ENCODE measurements at regions not wholly inside any gene's neighbourhood (a gene's known extent, or its start where the extent isn't known, plus 50 kb on each side); places are given as distances from the start of the nearest gene placed in this dataset.

- DNase-seq (ENCODE audit: low read depth, low spot score) (no peak), ATAC-seq (no peak), FAIRE-seq (no peak)
- Histone ChIP-seq H3K36me3 (ENCODE audit: control insufficient read depth in 2 of 2, insufficient read depth in 2 of 2, low read length in 1 of 2) (no peaks in the 10 kb centered on the region), H4K20me1 (ENCODE audit: control insufficient read depth, insufficient read depth) (no peaks in the 10 kb centered on the region), H3K27ac (ENCODE audit: control insufficient read depth, insufficient read depth) (no peak overlapping the region), H3K27me3 (replicated peaks in 1 of 2; ENCODE audit: control insufficient read depth in 2 of 2, insufficient read depth in 2 of 2, low read length in 1 of 2) (no peaks in the 10 kb centered on the region), H3K9me3 (replicated peaks; ENCODE audit: control insufficient read depth, insufficient read depth, low read length) (no peaks in the 10 kb centered on the region), H3K4me3 (no peak overlapping the region), H3K9ac (ENCODE audit: control insufficient read depth, insufficient read depth, low read length) (no peak overlapping the region), H3K4me1 (ENCODE audit: control insufficient read depth, insufficient read depth, low read length) (no peaks in the 10 kb centered on the region), H3K79me2 (ENCODE audit: control insufficient read depth, insufficient read depth, low read length) (no peaks in the 10 kb centered on the region), H2AFZ (ENCODE audit: control insufficient read depth, low read depth, low read length) (no peak overlapping the region), H3K4me2 (ENCODE audit: control insufficient read depth, insufficient read depth) (no peak overlapping the region)
- 2% methylated on average over 2 of the region's 2 CpGs for WGBS (ENCODE audit: insufficient coverage, insufficient replicate concordance, low lambda C conversion rate, missing lambda C conversion rate)
- BruUV-seq (replicated peaks): no TSS peak
- CTCF ChIA-PET: no interaction called here
- in situ Hi-C loops (cut with MboI): no loop called here
- SMC1A ChIA-PET (ENCODE audit: uncharacterized antibody, unreplicated experiment): no interaction called here
- POLR2A ChIA-PET: no interaction called here
- TF ChIP-seq CREB1 (IDR thresholded peaks at IDR 0.05; ENCODE audit: low read depth) (no peak), FOXK2 (IDR thresholded peaks at IDR 0.05) (no peak), POLR2A (IDR thresholded peaks at IDR 0.05; ENCODE audit: low read depth, low read length) (no peak), USF1 (IDR thresholded peaks at IDR 0.05; ENCODE audit: borderline replicate concordance, extremely low read length, insufficient read depth, low read depth, low read length) (no peak), BCLAF1 (IDR thresholded peaks at IDR 0.05) (no peak), TCF12 (IDR thresholded peaks at IDR 0.05; ENCODE audit: low read depth, low read length) (no peak), YBX1 (IDR thresholded peaks at IDR 0.05) (no peak), BMI1 (IDR thresholded peaks at IDR 0.05; ENCODE audit: borderline replicate concordance) (no peak)
- RAD21 ChIA-PET (ENCODE audit: unreplicated experiment): no interaction called here
- intact Hi-C loops (cut with micrococcal nuclease; ENCODE audit: unreplicated experiment): no loop called here
Observed at GRCh38 chr9:28868228-28868990, 1295.1 kb upstream of the C9orf72 start.
